UCSD-AML1 (cell line): ENCODE measurements at regions not wholly inside any gene's neighbourhood (a gene's known extent, or its start where the extent isn't known, plus 50 kb on each side); places are given as distances from the start of the nearest gene placed in this dataset.
"Not testable (repeated sequence)": the region's sequence is repeated elsewhere in the genome, so short reads cannot be mapped to it uniquely, and the experiment has no call there.

ENCODE experiments used
- DNase-seq: peaks from one replicate; lab custom pipeline; 2025; ENCODE audit not compliant: unreplicated experiment; lab: John Stamatoyannopoulos, UW

GRCh38 chr4:128649575-128650205 is 159.8 kb upstream of the JADE1 start:
- DNase-seq = no peak

- no peak for DNase-seq
These were observed 160.3 kb upstream of the JADE1 start for GRCh38 chr4:128649161-128649560.

GRCh38 chr4:128648021-128648420 is 161.5 kb upstream of the JADE1 start:
- DNase-seq = no peak

GRCh38 chr4:128646893-128647292 is 162.6 kb upstream of the JADE1 start:
- DNase-seq = not testable (repeated sequence)

GRCh38 chr4:128644693-128645654 is 164.5 kb upstream of the JADE1 start:
- DNase-seq = not testable (repeated sequence)

GRCh38 chr4:128644107-128644506 is 165.4 kb upstream of the JADE1 start:
- DNase-seq = not testable (repeated sequence)

- DNase-seq = not testable (repeated sequence)
These were observed 167.9 kb upstream of the JADE1 start for GRCh38 chr4:128641566-128641965.

- no peak for DNase-seq
These were observed 169.8 kb upstream of the JADE1 start for GRCh38 chr4:128639541-128640270.

- DNase-seq = no peak
These were observed 172.6 kb upstream of the JADE1 start for GRCh38 chr4:128636906-128637305.

- no peak for DNase-seq
These were observed 173.4 kb upstream of the JADE1 start for GRCh38 chr4:128635955-128636560.

- no peak for DNase-seq
These were observed 174.2 kb upstream of the JADE1 start for GRCh38 chr4:128635141-128635954.

- DNase-seq = no peak
These were observed 176.4 kb upstream of the JADE1 start for GRCh38 chr4:128633067-128633466.

- DNase-seq = no peak
These were observed 178.6 kb upstream of the JADE1 start for GRCh38 chr4:128630871-128631270.

GRCh38 chr4:128623508-128624215 is 185.8 kb upstream of the JADE1 start:
- DNase-seq = no peak

- DNase-seq = not testable (repeated sequence)
These were observed 189.1 kb upstream of the JADE1 start for GRCh38 chr4:128620279-128620965.

- no peak for DNase-seq
These were observed 194.3 kb upstream of the JADE1 start for GRCh38 chr4:128615197-128615596.

- no peak for DNase-seq
These were observed 201.5 kb upstream of the JADE1 start for GRCh38 chr4:128608006-128608405.

- no peak for DNase-seq
These were observed 203.3 kb upstream of the JADE1 start for GRCh38 chr4:128606173-128606572.

- no peak for DNase-seq
These were observed 204.7 kb upstream of the JADE1 start for GRCh38 chr4:128604840-128605239.
